Myocyte (in vitro differentiated cells): ENCODE measurements at regions not wholly inside any gene's neighbourhood (a gene's known extent, or its start where the extent isn't known, plus 50 kb on each side); places are given as distances from the start of the nearest gene placed in this dataset.

Experiments
- DNase-seq: peaks from one replicate; pipeline ENCODE4 v3.0.0-alpha.2; 2012; ENCODE audit warnings: low read depth

DNA sequence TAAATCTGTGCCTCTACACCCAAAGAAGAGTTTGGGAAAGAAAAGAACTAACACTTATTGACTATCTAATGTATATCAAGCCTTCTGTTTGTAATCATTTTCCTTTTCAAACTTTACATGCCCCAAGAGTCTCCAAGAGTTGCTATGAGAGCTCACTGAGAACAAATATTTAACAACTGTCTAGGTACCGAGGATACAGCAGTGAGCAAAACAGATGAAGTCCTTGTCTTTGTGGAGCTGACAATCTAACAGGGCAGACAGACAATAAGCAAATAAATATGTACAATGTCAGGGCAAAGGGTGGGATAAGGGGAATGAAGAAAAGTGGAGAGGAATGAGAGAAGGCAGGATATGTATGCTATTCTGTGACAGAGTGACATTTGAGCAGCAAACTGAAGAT is 64.8 kb upstream of the KSR1 start:
- no peak for DNase-seq

- no peak for DNase-seq
Measured at GRCh38 chr17:27396045-27396444, 60.2 kb upstream of the KSR1 start.

- DNase-seq = peak; percentile 74
Measured at GRCh38 chr17:27396941-27397340, 59.3 kb upstream of the KSR1 start.

DNA sequence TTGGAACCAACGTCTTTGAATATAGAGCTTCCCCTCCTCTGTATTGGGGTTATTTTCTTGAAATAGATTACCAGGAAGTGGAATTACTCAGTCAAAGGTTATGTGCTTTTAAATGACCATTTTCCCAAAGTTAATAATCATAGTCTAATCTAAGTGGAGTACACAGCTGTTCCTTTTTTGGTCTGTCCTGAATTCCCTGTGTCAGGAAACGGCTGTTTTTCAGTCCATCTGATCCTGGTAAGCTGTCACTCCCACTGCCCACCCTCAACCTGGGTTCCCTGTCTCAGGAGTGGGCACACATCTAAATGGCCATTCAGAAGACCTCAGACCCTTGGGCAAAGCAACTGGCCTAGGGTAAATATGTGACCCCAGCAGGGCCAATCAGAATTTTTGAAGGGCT is 57.6 kb upstream of the KSR1 start:
- DNase-seq = no peak

DNA sequence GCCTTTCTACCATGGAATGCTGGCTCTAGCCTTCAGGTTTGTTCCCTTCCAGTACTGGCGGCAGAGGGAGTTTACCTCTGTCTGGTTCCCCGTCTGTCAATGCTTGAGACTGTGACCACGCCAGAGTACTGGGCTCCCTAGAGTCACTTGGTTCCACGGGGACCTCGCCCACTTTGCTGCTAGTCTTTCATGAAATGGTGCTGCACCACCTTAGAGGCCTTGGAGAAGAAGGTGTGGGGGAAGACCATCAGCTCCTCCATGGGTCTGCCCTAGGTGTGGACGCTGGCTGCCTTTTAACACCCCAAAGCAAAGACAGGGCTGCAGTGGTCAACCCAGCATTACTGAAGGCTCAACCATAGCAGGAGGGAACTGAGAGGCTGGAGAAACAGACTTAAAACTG is 55.3 kb upstream of the KSR1 start:
- DNase-seq = no peak

GRCh38 chr17:27402943-27403342 is 53.3 kb upstream of the KSR1 start:
- DNase-seq = no peak

DNA sequence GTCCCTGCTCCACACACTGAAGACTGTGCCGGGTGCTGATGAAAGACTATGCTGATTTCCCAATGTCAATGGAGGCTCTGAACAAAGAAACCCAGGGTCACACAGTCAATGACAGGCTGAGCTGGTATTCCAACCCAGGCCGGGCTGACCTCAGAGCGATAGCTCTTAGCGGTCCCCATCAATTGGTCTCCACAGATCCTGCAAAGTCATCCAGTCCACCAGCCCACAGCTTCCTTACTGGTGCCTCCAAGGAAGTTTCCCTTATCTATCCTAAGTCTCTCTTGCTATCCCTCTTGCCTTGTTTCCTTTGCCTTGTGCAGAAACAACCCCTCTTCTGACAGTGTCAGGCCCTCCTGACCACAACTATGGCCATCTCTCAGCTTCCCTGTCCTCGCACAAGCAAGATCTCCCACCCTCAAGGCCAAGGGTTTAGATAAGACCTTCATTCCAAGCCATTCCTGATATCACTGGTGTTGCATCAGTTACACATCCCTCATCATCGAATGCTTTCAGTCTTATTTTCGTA is 52.7 kb upstream of the KSR1 start:
- no peak for DNase-seq

DNA sequence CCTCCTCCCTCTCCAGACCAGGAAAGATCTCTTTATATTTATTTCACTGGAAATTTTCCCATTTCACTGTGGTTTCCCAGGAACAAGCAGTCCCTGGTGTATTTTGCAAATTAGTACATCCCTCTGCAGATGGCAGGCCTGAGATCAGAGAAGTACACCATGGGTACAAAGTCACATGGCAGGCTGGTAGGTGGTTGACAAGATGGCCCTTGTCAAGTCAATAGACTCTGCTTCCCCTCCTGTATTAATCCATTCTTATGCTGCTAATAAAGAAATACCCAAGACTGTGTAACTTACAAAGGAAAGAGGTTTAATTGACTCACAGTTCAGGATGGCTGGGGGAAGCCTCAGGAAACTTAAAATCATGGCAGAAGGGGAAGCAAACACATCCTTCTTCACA is 51.6 kb upstream of the KSR1 start:
- DNase-seq = peak; percentile 13
